K562 (cell line): ENCODE measurements at regions not wholly inside any gene's neighbourhood (a gene's known extent, or its start where the extent isn't known, plus 50 kb on each side); places are given as distances from the start of the nearest gene placed in this dataset.

ENCODE experiments used
- ATAC-seq: fragments of 200-7000 bp; cut with Tn5 transposase; 3 replicates; pipeline ENCODE4 v1.9.1; 2020; ENCODE audit warnings: moderate library complexity
- BruUV-seq: library from RNA; stranded (reverse); fragments of 400-500 nt; replicated peaks from 2 replicates; lab custom pipeline; 2021; lab: Mats Ljungman, UMichigan
- CTCF ChIA-PET: fragments of 300-600 bp; formaldehyde crosslinking; extraction: SDS; loops from one replicate; lab custom pipeline; 2021; ENCODE audit warnings: low intra/inter-chr PET ratio; lab: Yijun Ruan, JAX
- POLR2A ChIA-PET: fragments of 300-600, 350-650 bp; sonication (Branson Sonifier 250); formaldehyde crosslinking; extraction: SDS; loops from one replicate; lab custom pipeline; 2021; ENCODE audit warnings: antibody characterized with exemption, inconsistent platforms; lab: Yijun Ruan, JAX
- DNase-seq, 4 experiments: peaks; one replicate each; pipeline versions ENCODE4 v3.0.0 to v3.0.0-alpha.2; 2011 to 2018; ENCODE audit warnings: low spot score in 3 of 4, mixed read lengths in 3 of 4; ENCODE audit errors: extremely low read depth in 1 of 4
- FAIRE-seq: peaks from 2 replicates; lab custom pipeline; 2011; peaks lifted over from hg19 to GRCh38; lab: Jason Lieb, UNC
- H2AFZ ChIP-seq: 2 replicates; pipeline ENCODE4 v1.6.0; 2011; ENCODE audit warnings: low read depth, low read length, control low read depth, inconsistent platforms
- H3K27ac ChIP-seq: fragments of 200-600 bp; 3 replicates; pipeline ENCODE4 v1.8.0; 2011; ENCODE audit warnings: low read depth, mild to moderate bottlenecking, control low read depth, inconsistent platforms, low read length, moderate library complexity, mixed read lengths; ENCODE audit errors: extremely low read depth
- H3K27me3 ChIP-seq, 2 experiments: fragments of 300-600 bp in 1 of 2; 2 replicates in 1 of 2; 3 replicates in 1 of 2; pipeline versions ENCODE4 v1.6.0 to v1.8.0; 2011; ENCODE audit warnings: inconsistent platforms in 2 of 2, low read length in 2 of 2, mild to moderate bottlenecking in 1 of 2, mixed read lengths in 1 of 2, moderate library complexity in 1 of 2; ENCODE audit not compliant: control insufficient read depth in 2 of 2, insufficient read depth in 2 of 2
- H3K36me3 ChIP-seq: fragments of 300-600 bp; 3 replicates; pipeline ENCODE4 v1.8.0; 2011; ENCODE audit warnings: mild to moderate bottlenecking, low read length, inconsistent platforms; ENCODE audit not compliant: control insufficient read depth, insufficient read depth
- H3K4me1 ChIP-seq, 2 experiments: fragments of 200-600 bp in 1 of 2; replicated peaks in 1 of 2; 2 replicates in 1 of 2; 3 replicates in 1 of 2; pipeline versions ENCODE4 v1.5.1 to v1.8.0; 2011; ENCODE audit warnings: inconsistent platforms in 2 of 2, low read length in 2 of 2, mild to moderate bottlenecking in 1 of 2, mixed read lengths in 1 of 2, moderate library complexity in 1 of 2; ENCODE audit not compliant: control insufficient read depth in 2 of 2, insufficient read depth in 2 of 2
- H3K4me2 ChIP-seq: 2 replicates; pipeline ENCODE4 v1.6.1; 2011; ENCODE audit warnings: low read length, control low read depth, inconsistent platforms, mixed read lengths; ENCODE audit not compliant: insufficient read depth
- H3K4me3 ChIP-seq: fragments of 200-600 bp; sonication (generic), shearing (Covaris generic); 2 replicates; pipeline ENCODE4 v1.5.1; 2016; ENCODE audit warnings: control low read depth, inconsistent platforms
- H3K79me2 ChIP-seq: fragments of 200-600 bp; 3 replicates; pipeline ENCODE4 v1.8.0; 2011; ENCODE audit warnings: low read length, inconsistent platforms; ENCODE audit not compliant: control insufficient read depth, insufficient read depth
- H3K9ac ChIP-seq, 2 experiments: 2 replicates each; pipeline versions ENCODE4 v1.6.0 to v1.6.1; 2011; ENCODE audit warnings: low read depth in 2 of 2, low read length in 2 of 2, control low read depth in 1 of 2, inconsistent platforms in 1 of 2, mild to moderate bottlenecking in 1 of 2, mixed read lengths in 1 of 2; ENCODE audit not compliant: insufficient read depth in 1 of 2
- H3K9me1 ChIP-seq: one replicate; pipeline ENCODE4 v1.6.0; 2011; ENCODE audit warnings: inconsistent platforms, mild to moderate bottlenecking, low read length, moderate library complexity; ENCODE audit not compliant: control insufficient read depth, insufficient read depth
- H3K9me3 ChIP-seq: replicated peaks from 2 replicates; pipeline ENCODE4 v1.5.1; 2011; ENCODE audit warnings: low read depth, low read length, inconsistent platforms; ENCODE audit not compliant: control insufficient read depth, insufficient read depth
- H4K20me1 ChIP-seq: replicated peaks from 2 replicates; pipeline ENCODE4 v1.6.1; 2011; ENCODE audit warnings: low read length, inconsistent platforms, mixed read lengths; ENCODE audit not compliant: control insufficient read depth, insufficient read depth
- ARID2 ChIP-seq: fragments of 450-650 bp; IDR thresholded peaks from 2 replicates; pipeline ENCODE4 v1.6.1; 2017; ENCODE audit warnings: antibody characterized with exemption, mild to moderate bottlenecking
- ARID4B ChIP-seq: sonication (generic); formaldehyde crosslinking; IDR thresholded peaks from 2 replicates; pipeline ENCODE4 v1.8.0; 2022; ENCODE audit warnings: mild to moderate bottlenecking, missing genetic modification reagents
- CGGBP1 ChIP-seq: fragments of 250-450 bp; sonication (Bioruptor Pico); IDR thresholded peaks from 2 replicates; pipeline ENCODE4 v1.9.0; 2021; ENCODE audit warnings: mild to moderate bottlenecking
- ELF1 ChIP-seq: fragments of 200-800 bp; sonication (Bioruptor generic); IDR thresholded peaks from 2 replicates; pipeline ENCODE4 v1.6.1; 2016; ENCODE audit warnings: missing genetic modification characterization, missing compliant biosample characterization
- ELF4 ChIP-seq: fragments of 450-650 bp; formaldehyde crosslinking; IDR thresholded peaks from 2 replicates; pipeline ENCODE4 v1.4.0; 2022; ENCODE audit warnings: missing genetic modification characterization
- FOSL1 ChIP-seq: fragments of 200-800 bp; sonication (Bioruptor generic); conservative IDR thresholded peaks from 2 replicates; pipeline ENCODE4 v1.6.1; 2016; ENCODE audit warnings: missing genetic modification characterization, missing compliant biosample characterization
- HDAC6 ChIP-seq: IDR thresholded peaks from 2 replicates; pipeline ENCODE4 v1.6.1; 2012; ENCODE audit warnings: low read depth, mild to moderate bottlenecking, control low read depth, inconsistent platforms, low read length, moderate library complexity
- PRMT5 ChIP-seq: sonication (generic); formaldehyde crosslinking; IDR thresholded peaks from 2 replicates; pipeline ENCODE4 v1.5.0; 2020; ENCODE audit warnings: missing genetic modification reagents
- SMAD1 ChIP-seq: fragments of 150-350 bp; IDR thresholded peaks from 2 replicates; pipeline ENCODE4 v1.6.1; 2014; ENCODE audit warnings: low read length, low read depth; ENCODE audit not compliant: partially characterized antibody
- SMARCB1 ChIP-seq: IDR thresholded peaks from 2 replicates; pipeline ENCODE4 v1.6.1; 2011; ENCODE audit warnings: improper control_type of control experiment, low read depth; ENCODE audit not compliant: insufficient read length
- STAG1 ChIP-seq: sonication (generic); formaldehyde crosslinking; IDR thresholded peaks from 2 replicates; pipeline ENCODE4 v1.5.0; 2020; ENCODE audit warnings: missing genetic modification reagents, borderline replicate concordance
- TAF15 ChIP-seq: fragments of 200-400 bp; formaldehyde crosslinking; IDR thresholded peaks from 2 replicates; pipeline ENCODE4 v1.6.1; 2017; ENCODE audit warnings: mild to moderate bottlenecking, low read depth, low read length, moderate library complexity
- TBP ChIP-seq: optimal IDR thresholded peaks from 2 replicates; pipeline ENCODE3; 2011; ENCODE audit warnings: low read depth, low read length, improper control_type of control experiment
- THRAP3 ChIP-seq: fragments of 450-650 bp; IDR thresholded peaks from 2 replicates; pipeline ENCODE4 v1.6.1; 2016; ENCODE audit warnings: mild to moderate bottlenecking, inconsistent platforms, borderline replicate concordance
- ZKSCAN1 ChIP-seq: fragments of 150-350 bp; IDR thresholded peaks from 2 replicates; pipeline ENCODE4 v1.6.1; 2016; ENCODE audit warnings: low read depth, low read length
- ZNF146 ChIP-seq: IDR thresholded peaks from one replicate; pipeline ENCODE4 v1.6.1; 2018; ENCODE audit warnings: missing compliant biosample characterization; ENCODE audit not compliant: unreplicated experiment
- ZNF561 ChIP-seq: fragments of 450-650 bp; formaldehyde crosslinking; conservative IDR thresholded peaks from 2 replicates; pipeline ENCODE4 v1.4.0; 2020; ENCODE audit warnings: mild to moderate bottlenecking, moderate library complexity
- ZSCAN32 ChIP-seq: fragments of 450-650 bp; formaldehyde crosslinking; IDR thresholded peaks from 2 replicates; pipeline ENCODE4 v1.4.0; 2020; ENCODE audit warnings: mild to moderate bottlenecking, moderate library complexity
- WGBS: fragments of 100-300 bp; shearing (Covaris generic); methylation state at CpG from one replicate; pipeline ENCODE4 v1.1.6; 2016; ENCODE audit warnings: low coverage, mixed read lengths; ENCODE audit not compliant: insufficient coverage; ENCODE audit errors: missing lambda C conversion rate; 5-methylcytosine and 5-hydroxymethylcytosine counted together
- in situ Hi-C: fragments of 300-500 bp; cut with MboI; formaldehyde crosslinking; loops from 4 replicates; pipeline ENCODE4 v1.15.0; 2018; ENCODE audit warnings: inconsistent platforms, mixed read lengths
- intact Hi-C: fragments of 100-400 bp; cut with micrococcal nuclease; formaldehyde crosslinking; loops from 2 replicates; pipeline ENCODE4 v1.14.2; 2022

- no peaks in the 10 kb centered on the region for H3K36me3 ChIP-seq
- H2AFZ ChIP-seq, result no peak overlapping the region
- intact Hi-C loops (no loop called here), in situ Hi-C loops (no loop called here)
- no peaks in the 10 kb centered on the region for H4K20me1 ChIP-seq
- POLR2A ChIA-PET, result no interaction called here
- peaks cover 0 to 4% of the 10 kb centered on the region in 2 experiments; a peak in 3 of 5 replicates for H3K4me1 ChIP-seq
- H3K79me2 ChIP-seq, result no peaks in the 10 kb centered on the region
- DNase-seq, result no peak
- CTCF ChIA-PET, result no interaction called here
- no TSS peak for BruUV-seq
- no peak overlapping the region for H3K4me2 ChIP-seq
- H3K27me3 ChIP-seq, result no peaks in the 10 kb centered on the region
- 22% methylated on average over 1 of the region's 1 CpG for WGBS
- H3K9ac ChIP-seq, result no peak overlapping the region
- no peak for FAIRE-seq
- no peak overlapping the region for H3K4me3 ChIP-seq
- H3K9me1 ChIP-seq, result no peaks in the 10 kb centered on the region
- ATAC-seq, result no peak
- no peak for TF ChIP-seq ARID4B (CRISPR knock-in tag)
- TF ChIP-seq ZSCAN32 (CRISPR knock-in tag), result no peak
- no peak for TF ChIP-seq ZNF561 (CRISPR knock-in tag)
- no peak for TF ChIP-seq FOSL1 (tag)
- TF ChIP-seq ARID2, result no peak
- TF ChIP-seq TAF15, result no peak
- TF ChIP-seq PRMT5 (CRISPR knock-in tag), result no peak
- TF ChIP-seq SMARCB1, result no peak
- TF ChIP-seq HDAC6, result no peak
- no peak for TF ChIP-seq THRAP3
- TF ChIP-seq ELF1 (tag), result no peak
- no peak for TF ChIP-seq TBP
- TF ChIP-seq ELF4 (CRISPR knock-in tag), result no peak
- no peak for TF ChIP-seq ZNF146
- no peak for TF ChIP-seq STAG1 (CRISPR knock-in tag)
- no peak for TF ChIP-seq ZKSCAN1
- TF ChIP-seq SMAD1, result no peak
- no peak for TF ChIP-seq CGGBP1
- TF ChIP-seq, all 486 proteins: peak for 0
- H3K9me3 ChIP-seq, result no peaks in the 10 kb centered on the region
- H3K27ac ChIP-seq, result no peak overlapping the region
Observed at GRCh38 chrX:40192196-40192595, 94.4 kb upstream of the BCOR start.
